WTC11 (cell line): ENCODE measurements at regions not wholly inside any gene's neighbourhood (a gene's known extent, or its start where the extent isn't known, plus 50 kb on each side); places are given as distances from the start of the nearest gene placed in this dataset.

Experiments used
- ATAC-seq: fragments of 200-7000 bp; cut with Tn5 transposase; 2 replicates; pipeline ENCODE4 v1.10.0; 2021; ENCODE audit warnings: mild to moderate bottlenecking, moderate library complexity
- CTCF ChIA-PET: fragments of 300-600 bp; sonication (Branson Sonifier 250); formaldehyde crosslinking; loops from one replicate; lab custom pipeline; 2021; ENCODE audit warnings: antibody characterized with exemption; lab: Charles Lee
- POLR2A ChIA-PET: fragments of 350-600 bp; sonication (Branson Sonifier 250); formaldehyde crosslinking; loops from one replicate; lab custom pipeline; 2021; ENCODE audit warnings: antibody characterized with exemption; lab: Charles Lee
- DNase-seq: peaks from one replicate; pipeline ENCODE4 v3.0.0; 2021; ENCODE audit warnings: low spot score
- H3K27ac Mint-ChIP-seq: 2 replicates; pipeline ENCODE4 v1.8.0; 2021; ENCODE audit warnings: mixed read lengths
- H3K27me3 Mint-ChIP-seq: 2 replicates; pipeline ENCODE4 v1.8.0; 2021; ENCODE audit warnings: low read depth, mild to moderate bottlenecking, moderate library complexity, mixed read lengths
- H3K36me3 Mint-ChIP-seq: 2 replicates; pipeline ENCODE4 v1.8.0; 2021; ENCODE audit warnings: mixed read lengths
- H3K4me1 Mint-ChIP-seq: 2 replicates; pipeline ENCODE4 v1.8.0; 2022; ENCODE audit warnings: mixed read lengths
- H3K4me3 Mint-ChIP-seq: 2 replicates; pipeline ENCODE4 v1.8.0; 2021; ENCODE audit warnings: mild to moderate bottlenecking, moderate library complexity, mixed read lengths
- H3K9me3 Mint-ChIP-seq: 2 replicates; pipeline ENCODE4 v1.8.0; 2021; ENCODE audit warnings: mixed read lengths
- AFF4 ChIP-seq: sonication (generic); formaldehyde crosslinking; IDR thresholded peaks from 2 replicates; pipeline ENCODE4 v1.8.1; 2023; ENCODE audit warnings: mild to moderate bottlenecking, missing genetic modification reagents, borderline replicate concordance
- ARID4B ChIP-seq: sonication (generic); formaldehyde crosslinking; IDR thresholded peaks from 2 replicates; pipeline ENCODE4 v1.8.0; 2023; ENCODE audit warnings: missing genetic modification reagents, mild to moderate bottlenecking, borderline replicate concordance
- ELF4 ChIP-seq: sonication (generic); formaldehyde crosslinking; IDR thresholded peaks from 2 replicates; pipeline ENCODE4 v1.8.1; 2022; ENCODE audit warnings: low read depth, mild to moderate bottlenecking, moderate library complexity, missing genetic modification reagents
- FOXJ3 ChIP-seq: sonication (generic); formaldehyde crosslinking; IDR thresholded peaks from 2 replicates; pipeline ENCODE4 v1.9.0; 2021; ENCODE audit warnings: missing genetic modification reagents, mild to moderate bottlenecking, borderline replicate concordance
- FOXK1 ChIP-seq: sonication (generic); formaldehyde crosslinking; IDR thresholded peaks from 2 replicates; pipeline ENCODE4 v1.8.0; 2022; ENCODE audit warnings: mild to moderate bottlenecking, moderate library complexity, missing genetic modification reagents
- FOXP1 ChIP-seq: sonication (generic); formaldehyde crosslinking; IDR thresholded peaks from 2 replicates; pipeline ENCODE4 v1.8.0; 2022; ENCODE audit warnings: missing genetic modification reagents, mild to moderate bottlenecking, moderate library complexity, borderline replicate concordance
- IRF1 ChIP-seq: sonication (generic); formaldehyde crosslinking; IDR thresholded peaks from 2 replicates; pipeline ENCODE4 v1.8.0; 2023; ENCODE audit warnings: missing genetic modification reagents
- PRDM15 ChIP-seq: sonication (generic); formaldehyde crosslinking; IDR thresholded peaks from 2 replicates; pipeline ENCODE4 v1.8.0; 2022; ENCODE audit warnings: missing genetic modification reagents
- RORB ChIP-seq: fragments of 250-450 bp; sonication (Bioruptor Pico); IDR thresholded peaks from 2 replicates; pipeline ENCODE4 v1.9.0; 2021; ENCODE audit warnings: mild to moderate bottlenecking
- STAT6 ChIP-seq: sonication (generic); formaldehyde crosslinking; conservative IDR thresholded peaks from 2 replicates; pipeline ENCODE4 v1.8.1; 2023; ENCODE audit warnings: mild to moderate bottlenecking, low read depth, missing genetic modification reagents, moderate library complexity
- ZNF219 ChIP-seq: sonication (generic); formaldehyde crosslinking; IDR thresholded peaks from 2 replicates; pipeline ENCODE4 v1.8.0; 2023; ENCODE audit warnings: missing genetic modification reagents, mild to moderate bottlenecking, borderline replicate concordance
- ZNF263 ChIP-seq: sonication (generic); formaldehyde crosslinking; IDR thresholded peaks from 2 replicates; pipeline ENCODE4 v1.8.1; 2022; ENCODE audit warnings: low read depth, mild to moderate bottlenecking, moderate library complexity, missing genetic modification reagents
- ZNF317 ChIP-seq: sonication (generic); formaldehyde crosslinking; IDR thresholded peaks from 2 replicates; pipeline ENCODE4 v1.8.1; 2023; ENCODE audit warnings: low read depth, mild to moderate bottlenecking, moderate library complexity, missing genetic modification reagents, borderline replicate concordance
- ZNF423 ChIP-seq: fragments of 250-450 bp; sonication (Bioruptor Pico); IDR thresholded peaks from 2 replicates; pipeline ENCODE4 v2.1.2; 2022; ENCODE audit warnings: mild to moderate bottlenecking, moderate library complexity
- ZNF671 ChIP-seq: fragments of 250-450 bp; sonication (Bioruptor Pico); IDR thresholded peaks from 2 replicates; pipeline ENCODE4 v1.8.0; 2021; ENCODE audit warnings: mild to moderate bottlenecking

GRCh38 chr10:31686599-31686998 is 242.0 kb downstream of the ARHGAP12 start:
- peaks cover 66% of the 10 kb centered on the region for H3K36me3 Mint-ChIP-seq
- TF ChIP-seq ZNF219 (CRISPR knock-in tag) (no peak), AFF4 (CRISPR knock-in tag) (no peak), FOXP1 (no peak), FOXJ3 (CRISPR knock-in tag) (no peak), ZNF263 (CRISPR knock-in tag) (no peak), FOXK1 (CRISPR knock-in tag) (no peak)
- TF ChIP-seq, all 79 proteins: peak for 0
- no peak for ATAC-seq
- Mint-ChIP-seq H3K4me3 (no peak overlapping the region), H3K27me3 (no peaks in the 10 kb centered on the region; the same call in 1 of the 2 replicates), H3K9me3 (peaks cover 84% of the 10 kb centered on the region), H3K4me1 (no peaks in the 10 kb centered on the region), H3K27ac (no peak overlapping the region)
- POLR2A ChIA-PET = no interaction called here
- no peak for DNase-seq
- CTCF ChIA-PET = no interaction called here

- peaks cover 54% of the 10 kb centered on the region for H3K36me3 Mint-ChIP-seq
- POLR2A ChIA-PET = no interaction called here
- H3K9me3 Mint-ChIP-seq = peaks cover 77% of the 10 kb centered on the region
- DNase-seq = no peak
- TF ChIP-seq STAT6 (CRISPR knock-in tag) (no peak), ZNF317 (CRISPR knock-in tag) (peak; percentile 93), IRF1 (CRISPR knock-in tag) (no peak), RORB (no peak)
- peaks cover 3% of the 10 kb centered on the region; the same call in 1 of the 2 replicates for H3K27me3 Mint-ChIP-seq
- H3K4me3 Mint-ChIP-seq = no peak overlapping the region
- no peak for ATAC-seq
- no peak overlapping the region for H3K27ac Mint-ChIP-seq
- CTCF ChIA-PET = no interaction called here
- H3K4me1 Mint-ChIP-seq = peaks cover 7% of the 10 kb centered on the region
Observed at GRCh38 chr10:31683682-31684081, 244.9 kb downstream of the ARHGAP12 start.

- ATAC-seq = no peak
- no peak for DNase-seq
- Mint-ChIP-seq H3K27ac (no peak overlapping the region), H3K36me3 (peaks cover 56% of the 10 kb centered on the region), H3K4me1 (peaks cover 27% of the 10 kb centered on the region), H3K4me3 (no peak overlapping the region), H3K27me3 (peaks cover 3% of the 10 kb centered on the region; the same call in 1 of the 2 replicates), H3K9me3 (peaks cover 71% of the 10 kb centered on the region)
- CTCF ChIA-PET = no interaction called here
- POLR2A ChIA-PET = no interaction called here
- TF ChIP-seq ZNF671 (CRISPR knock-in tag) (no peak), ZNF423 (CRISPR knock-in tag) (no peak), ELF4 (CRISPR knock-in tag) (no peak), ZNF219 (CRISPR knock-in tag) (no peak), ARID4B (CRISPR knock-in tag) (no peak), PRDM15 (CRISPR knock-in tag) (no peak)
Observed at GRCh38 chr10:31679936-31680335, 248.7 kb downstream of the ARHGAP12 start.
